HEK293 (cell line): ENCODE measurements at regions not wholly inside any gene's neighbourhood (a gene's known extent, or its start where the extent isn't known, plus 50 kb on each side); places are given as distances from the start of the nearest gene placed in this dataset.

Experiments used
- CTCF ChIA-PET: fragments of 350-600 bp; formaldehyde crosslinking; extraction: SDS; loops from one replicate; lab custom pipeline; 2021; ENCODE audit warnings: antibody characterized with exemption; lab: Yijun Ruan, JAX
- POLR2A ChIA-PET: fragments of 300-600 bp; formaldehyde crosslinking; extraction: SDS; loops from one replicate; lab custom pipeline; 2020; ENCODE audit warnings: antibody characterized with exemption, inconsistent platforms; lab: Yijun Ruan, JAX
- H3K27ac ChIP-seq: fragments of 200-500 bp; sonication (Bioruptor generic); 2 replicates; pipeline ENCODE4 v1.5.1; 2014; ENCODE audit warnings: low read depth, low read length, control low read depth, inconsistent platforms; ENCODE audit errors: extremely low read depth
- H3K36me3 ChIP-seq, 2 experiments: fragments of 200-500 bp in 1 of 2; sonication (Bioruptor generic) in 1 of 2; 1 replicate in 1 of 2; 2 replicates in 1 of 2; pipeline ENCODE4 v1.5.1; 2014 to 2017; ENCODE audit warnings: inconsistent platforms in 2 of 2, low read length in 2 of 2; ENCODE audit not compliant: control insufficient read depth in 2 of 2, insufficient read depth in 1 of 2
- H3K4me1 ChIP-seq: fragments of 200-500 bp; sonication (Bioruptor generic); 2 replicates; pipeline ENCODE4 v1.5.1; 2014; ENCODE audit warnings: mild to moderate bottlenecking, low read length, inconsistent platforms; ENCODE audit not compliant: control insufficient read depth, insufficient read depth
- H3K4me3 ChIP-seq: 2 replicates; pipeline ENCODE4 v1.5.1; 2011; ENCODE audit warnings: low read depth, mild to moderate bottlenecking, control low read depth, low read length, moderate library complexity
- H3K9me3 ChIP-seq: fragments of 200-500 bp; sonication (Bioruptor generic); 2 replicates; pipeline ENCODE4 v1.5.1; 2014; ENCODE audit warnings: low read depth, low read length, inconsistent platforms; ENCODE audit not compliant: control insufficient read depth, insufficient read depth
- IKZF3 ChIP-seq: fragments of 450-650 bp; IDR thresholded peaks from 2 replicates; pipeline ENCODE4 v1.5.0; 2018; ENCODE audit warnings: missing biosample characterization, mild to moderate bottlenecking, missing genetic modification characterization, moderate library complexity
- TSHZ1 ChIP-seq: fragments of 450-650 bp; formaldehyde crosslinking; IDR thresholded peaks from 2 replicates; pipeline ENCODE4 v1.5.1; 2016; ENCODE audit warnings: missing biosample characterization, missing genetic modification characterization, borderline replicate concordance
- ZBTB6 ChIP-seq: fragments of 450-650 bp; formaldehyde crosslinking; IDR thresholded peaks from 2 replicates; pipeline ENCODE4 v1.5.1; 2017; ENCODE audit warnings: missing biosample characterization, missing genetic modification characterization
- ZBTB7A ChIP-seq: fragments of 450-650 bp; formaldehyde crosslinking; IDR thresholded peaks from 2 replicates; pipeline ENCODE4 v1.5.1; 2016; ENCODE audit warnings: low read depth, missing biosample characterization, missing genetic modification characterization
- ZFP3 ChIP-seq: fragments of 450-650 bp; formaldehyde crosslinking; IDR thresholded peaks from 2 replicates; pipeline ENCODE4 v1.5.1; 2016; ENCODE audit warnings: low read depth, missing biosample characterization, missing genetic modification characterization
- ZFP41 ChIP-seq: fragments of 450-650 bp; formaldehyde crosslinking; IDR thresholded peaks from 2 replicates; pipeline ENCODE4 v1.5.1; 2016; ENCODE audit warnings: missing biosample characterization, missing genetic modification characterization, borderline replicate concordance
- ZNF132 ChIP-seq: fragments of 450-650 bp; formaldehyde crosslinking; IDR thresholded peaks from 2 replicates; pipeline ENCODE4 v1.5.1; 2017; ENCODE audit warnings: missing biosample characterization, missing genetic modification characterization, borderline replicate concordance
- ZNF211 ChIP-seq: fragments of 450-650 bp; formaldehyde crosslinking; IDR thresholded peaks from 2 replicates; pipeline ENCODE4 v1.5.1; 2016; ENCODE audit warnings: low read depth, missing biosample characterization, missing genetic modification characterization
- ZNF274 ChIP-seq, 2 experiments: fragments of 200-500 bp in 1 of 2; fragments of 450-650 bp in 1 of 2; sonication (Bioruptor generic) in 1 of 2; formaldehyde crosslinking in 1 of 2; IDR thresholded peaks; 2 replicates each; pipeline versions ENCODE4 v1.5.1 to v1.6.1; 2014 to 2016; ENCODE audit warnings: borderline replicate concordance in 1 of 2, inconsistent platforms in 1 of 2, low read length in 1 of 2, missing biosample characterization in 1 of 2, missing genetic modification characterization in 1 of 2
- ZNF324 ChIP-seq: fragments of 450-650 bp; formaldehyde crosslinking; IDR thresholded peaks from 2 replicates; pipeline ENCODE4 v1.5.1; 2016; ENCODE audit warnings: missing biosample characterization, missing genetic modification characterization
- ZNF366 ChIP-seq: fragments of 450-650 bp; formaldehyde crosslinking; conservative IDR thresholded peaks from 2 replicates; pipeline ENCODE4 v1.5.1; 2016; ENCODE audit warnings: missing biosample characterization, missing genetic modification characterization
- ZNF394 ChIP-seq: fragments of 450-650 bp; formaldehyde crosslinking; IDR thresholded peaks from 2 replicates; pipeline ENCODE4 v1.5.1; 2016; ENCODE audit warnings: missing biosample characterization, missing genetic modification characterization, mild to moderate bottlenecking, moderate library complexity, borderline replicate concordance
- ZNF48 ChIP-seq: fragments of 450-650 bp; formaldehyde crosslinking; IDR thresholded peaks from 2 replicates; pipeline ENCODE4 v1.5.1; 2016; ENCODE audit warnings: missing biosample characterization, missing genetic modification characterization
- ZNF514 ChIP-seq: fragments of 450-650 bp; formaldehyde crosslinking; IDR thresholded peaks from 2 replicates; pipeline ENCODE4 v1.5.1; 2016; ENCODE audit warnings: missing biosample characterization, missing genetic modification characterization
- ZNF585B ChIP-seq: fragments of 450-650 bp; formaldehyde crosslinking; IDR thresholded peaks from 2 replicates; pipeline ENCODE4 v1.5.1; 2016; ENCODE audit warnings: missing biosample characterization, missing genetic modification characterization
- ZNF701 ChIP-seq: fragments of 450-650 bp; formaldehyde crosslinking; IDR thresholded peaks from 2 replicates; pipeline ENCODE4 v1.5.1; 2016; ENCODE audit warnings: missing biosample characterization, missing genetic modification characterization
- TF ChIP-seq, protein P1 (sequence below): fragments of 450-650 bp; formaldehyde crosslinking; IDR thresholded peaks from 2 replicates; pipeline ENCODE4 v1.5.1; 2016; ENCODE audit warnings: missing biosample characterization, missing genetic modification characterization
- TF ChIP-seq, protein P2 (sequence below): fragments of 450-650 bp; formaldehyde crosslinking; IDR thresholded peaks from 2 replicates; pipeline ENCODE4 v1.5.1; 2016; ENCODE audit warnings: missing biosample characterization, missing genetic modification characterization
- TF ChIP-seq, protein P3 (sequence below): fragments of 450-650 bp; formaldehyde crosslinking; IDR thresholded peaks from 2 replicates; pipeline ENCODE4 v1.5.1; 2016; ENCODE audit warnings: missing biosample characterization, missing genetic modification characterization

- TF ChIP-seq, protein P1, sequence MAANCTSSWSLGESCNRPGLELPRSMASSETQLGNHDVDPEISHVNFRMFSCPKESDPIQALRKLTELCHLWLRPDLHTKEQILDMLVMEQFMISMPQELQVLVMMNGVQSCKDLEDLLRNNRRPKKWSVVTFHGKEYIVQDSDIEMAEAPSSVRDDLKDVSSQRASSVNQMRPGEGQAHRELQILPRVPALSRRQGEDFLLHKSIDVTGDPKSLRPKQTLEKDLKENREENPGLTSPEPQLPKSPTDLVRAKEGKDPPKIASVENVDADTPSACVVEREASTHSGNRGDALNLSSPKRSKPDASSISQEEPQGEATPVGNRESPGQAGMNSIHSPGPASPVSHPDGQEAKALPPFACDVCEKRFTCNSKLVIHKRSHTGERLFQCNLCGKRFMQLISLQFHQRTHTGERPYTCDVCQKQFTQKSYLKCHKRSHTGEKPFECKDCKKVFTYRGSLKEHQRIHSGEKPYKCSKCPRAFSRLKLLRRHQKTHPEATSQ (tag by site-specific recombination), result no peak
- TF ChIP-seq ZNF701, result no peak
Measured at GRCh38 chr18:77679869-77680268, 430.2 kb downstream of the GALR1 start (continued).

GRCh38 chr18:77700051-77700450 is 450.4 kb downstream of the GALR1 start:
- Histone ChIP-seq H3K27ac (no peak overlapping the region), H3K4me1 (no peaks in the 10 kb centered on the region), H3K36me3 (no peaks in the 10 kb centered on the region), H3K4me3 (no peak overlapping the region), H3K9me3 (no peaks in the 10 kb centered on the region)
- TF ChIP-seq ZNF211 (no peak), ZNF324 (tag by site-specific recombination) (no peak), ZNF48 (tag by site-specific recombination) (no peak), ZNF585B (tag by site-specific recombination) (no peak), ZNF274 (IDR thresholded peaks at IDR 0.05; ENCODE audit: low read length) (no peak), ZNF274 (tag by site-specific recombination; IDR thresholded peaks at IDR 0.05; ENCODE audit: borderline replicate concordance) (no peak), ZNF394 (tag by site-specific recombination) (no peak), IKZF3 (tag by site-specific recombination) (no peak), ZFP3 (tag by site-specific recombination) (no peak), ZNF366 (no peak), ZFP41 (tag by site-specific recombination) (no peak), ZNF132 (tag by site-specific recombination) (no peak), ZBTB6 (no peak), TSHZ1 (tag by site-specific recombination) (no peak), ZNF514 (no peak), ZBTB7A (tag by site-specific recombination) (no peak)
- TF ChIP-seq, protein P2, sequence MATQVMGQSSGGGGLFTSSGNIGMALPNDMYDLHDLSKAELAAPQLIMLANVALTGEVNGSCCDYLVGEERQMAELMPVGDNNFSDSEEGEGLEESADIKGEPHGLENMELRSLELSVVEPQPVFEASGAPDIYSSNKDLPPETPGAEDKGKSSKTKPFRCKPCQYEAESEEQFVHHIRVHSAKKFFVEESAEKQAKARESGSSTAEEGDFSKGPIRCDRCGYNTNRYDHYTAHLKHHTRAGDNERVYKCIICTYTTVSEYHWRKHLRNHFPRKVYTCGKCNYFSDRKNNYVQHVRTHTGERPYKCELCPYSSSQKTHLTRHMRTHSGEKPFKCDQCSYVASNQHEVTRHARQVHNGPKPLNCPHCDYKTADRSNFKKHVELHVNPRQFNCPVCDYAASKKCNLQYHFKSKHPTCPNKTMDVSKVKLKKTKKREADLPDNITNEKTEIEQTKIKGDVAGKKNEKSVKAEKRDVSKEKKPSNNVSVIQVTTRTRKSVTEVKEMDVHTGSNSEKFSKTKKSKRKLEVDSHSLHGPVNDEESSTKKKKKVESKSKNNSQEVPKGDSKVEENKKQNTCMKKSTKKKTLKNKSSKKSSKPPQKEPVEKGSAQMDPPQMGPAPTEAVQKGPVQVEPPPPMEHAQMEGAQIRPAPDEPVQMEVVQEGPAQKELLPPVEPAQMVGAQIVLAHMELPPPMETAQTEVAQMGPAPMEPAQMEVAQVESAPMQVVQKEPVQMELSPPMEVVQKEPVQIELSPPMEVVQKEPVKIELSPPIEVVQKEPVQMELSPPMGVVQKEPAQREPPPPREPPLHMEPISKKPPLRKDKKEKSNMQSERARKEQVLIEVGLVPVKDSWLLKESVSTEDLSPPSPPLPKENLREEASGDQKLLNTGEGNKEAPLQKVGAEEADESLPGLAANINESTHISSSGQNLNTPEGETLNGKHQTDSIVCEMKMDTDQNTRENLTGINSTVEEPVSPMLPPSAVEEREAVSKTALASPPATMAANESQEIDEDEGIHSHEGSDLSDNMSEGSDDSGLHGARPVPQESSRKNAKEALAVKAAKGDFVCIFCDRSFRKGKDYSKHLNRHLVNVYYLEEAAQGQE, result no peak
- TF ChIP-seq, protein P3, sequence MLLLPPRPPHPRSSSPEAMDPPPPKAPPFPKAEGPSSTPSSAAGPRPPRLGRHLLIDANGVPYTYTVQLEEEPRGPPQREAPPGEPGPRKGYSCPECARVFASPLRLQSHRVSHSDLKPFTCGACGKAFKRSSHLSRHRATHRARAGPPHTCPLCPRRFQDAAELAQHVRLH, result no peak
- ChIA-PET POLR2A (no interaction called here), CTCF (no interaction called here)
